DND-41 (cell line): ENCODE measurements at regions not wholly inside any gene's neighbourhood (a gene's known extent, or its start where the extent isn't known, plus 50 kb on each side); places are given as distances from the start of the nearest gene placed in this dataset.

Experiments
- EZH2 ChIP-seq: IDR thresholded peaks from 3 replicates; pipeline ENCODE4 v1.6.1; 2012; ENCODE audit warnings: borderline replicate concordance, low read depth, mild to moderate bottlenecking, moderate library complexity, low read length, inconsistent platforms; ENCODE audit not compliant: severe bottlenecking
- TF ChIP-seq, protein P1 (sequence below): IDR thresholded peaks from 2 replicates; pipeline ENCODE4 v1.5.1; 2012; ENCODE audit warnings: borderline replicate concordance, low read length, moderate library complexity, mild to moderate bottlenecking; ENCODE audit not compliant: poor library complexity, severe bottlenecking; ENCODE audit errors: extremely low read depth

DNA sequence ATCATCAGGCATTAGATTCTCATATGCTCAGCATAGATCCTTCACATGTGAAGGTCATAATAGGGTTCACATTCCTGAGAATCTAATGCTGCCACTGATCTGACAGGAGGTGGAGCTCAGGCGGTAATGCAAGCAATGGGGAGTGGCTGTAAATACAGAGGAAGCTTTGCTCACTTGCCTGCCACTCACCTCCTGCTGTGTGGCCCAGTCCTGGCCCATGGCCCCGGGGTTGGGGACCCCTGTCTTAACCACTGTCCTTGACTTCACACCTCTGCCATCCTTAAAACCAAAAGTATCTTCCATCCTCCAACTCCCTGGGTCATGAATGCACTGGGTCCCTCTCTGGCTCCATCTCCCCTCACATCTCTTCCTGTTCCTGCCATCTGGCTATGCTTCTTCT lies 129.1 kb downstream of the HMX1 start:
- TF ChIP-seq, protein P1, sequence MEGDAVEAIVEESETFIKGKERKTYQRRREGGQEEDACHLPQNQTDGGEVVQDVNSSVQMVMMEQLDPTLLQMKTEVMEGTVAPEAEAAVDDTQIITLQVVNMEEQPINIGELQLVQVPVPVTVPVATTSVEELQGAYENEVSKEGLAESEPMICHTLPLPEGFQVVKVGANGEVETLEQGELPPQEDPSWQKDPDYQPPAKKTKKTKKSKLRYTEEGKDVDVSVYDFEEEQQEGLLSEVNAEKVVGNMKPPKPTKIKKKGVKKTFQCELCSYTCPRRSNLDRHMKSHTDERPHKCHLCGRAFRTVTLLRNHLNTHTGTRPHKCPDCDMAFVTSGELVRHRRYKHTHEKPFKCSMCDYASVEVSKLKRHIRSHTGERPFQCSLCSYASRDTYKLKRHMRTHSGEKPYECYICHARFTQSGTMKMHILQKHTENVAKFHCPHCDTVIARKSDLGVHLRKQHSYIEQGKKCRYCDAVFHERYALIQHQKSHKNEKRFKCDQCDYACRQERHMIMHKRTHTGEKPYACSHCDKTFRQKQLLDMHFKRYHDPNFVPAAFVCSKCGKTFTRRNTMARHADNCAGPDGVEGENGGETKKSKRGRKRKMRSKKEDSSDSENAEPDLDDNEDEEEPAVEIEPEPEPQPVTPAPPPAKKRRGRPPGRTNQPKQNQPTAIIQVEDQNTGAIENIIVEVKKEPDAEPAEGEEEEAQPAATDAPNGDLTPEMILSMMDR = no peak
- no peak for TF ChIP-seq EZH2
